Mucosa of gallbladder (tissue), 1 donor: ENCODE measurements at regions not wholly inside any gene's neighbourhood (a gene's known extent, or its start where the extent isn't known, plus 50 kb on each side); places are given as distances from the start of the nearest gene placed in this dataset.

ENCODE experiments used
- DNase-seq: peaks from one replicate; pipeline ENCODE4 v3.0.0-alpha.2; 2020; ENCODE audit warnings: low spot score
- donor health status: DM: no; HTN: no; CAD: no.

DNA sequence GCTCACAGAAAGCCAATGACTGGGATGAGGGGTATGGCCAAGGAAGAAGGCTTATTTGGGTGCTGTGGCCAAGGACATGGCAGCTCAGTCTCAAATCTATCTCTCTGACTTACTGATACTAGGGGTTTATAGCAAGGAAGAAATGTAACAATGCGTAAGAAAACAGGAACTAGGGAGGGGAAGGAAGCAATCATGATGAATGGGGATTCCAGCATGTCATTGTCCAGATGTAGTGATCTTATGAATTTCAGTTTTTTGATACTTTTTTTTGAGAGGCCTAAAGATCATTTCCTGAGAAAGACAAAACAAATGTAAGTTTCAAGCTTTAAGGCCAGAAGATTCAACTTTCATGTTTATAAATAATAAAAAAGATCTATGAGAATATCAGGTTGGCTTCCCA is 298.6 kb upstream of the FAM98A start:
- no peak for DNase-seq

DNA sequence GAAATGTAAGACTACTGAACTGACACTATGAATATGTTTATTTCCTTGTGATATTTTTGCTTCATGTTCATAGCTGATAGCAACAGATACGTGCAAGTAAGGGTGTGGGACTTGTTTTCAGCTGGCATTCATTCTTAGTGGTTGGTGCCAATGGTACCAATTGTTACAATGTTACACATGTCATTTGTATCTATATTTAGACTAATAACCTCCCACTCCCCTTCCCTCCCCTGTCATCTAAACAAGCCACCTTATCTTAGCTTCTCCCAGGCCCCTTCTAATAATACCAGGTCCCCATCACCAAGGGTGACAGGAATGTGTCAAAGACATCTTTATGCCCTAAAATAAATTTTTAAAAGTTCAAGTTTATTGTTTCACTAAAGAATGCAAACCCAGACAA is 294.7 kb upstream of the FAM98A start:
- DNase-seq = no peak

DNA sequence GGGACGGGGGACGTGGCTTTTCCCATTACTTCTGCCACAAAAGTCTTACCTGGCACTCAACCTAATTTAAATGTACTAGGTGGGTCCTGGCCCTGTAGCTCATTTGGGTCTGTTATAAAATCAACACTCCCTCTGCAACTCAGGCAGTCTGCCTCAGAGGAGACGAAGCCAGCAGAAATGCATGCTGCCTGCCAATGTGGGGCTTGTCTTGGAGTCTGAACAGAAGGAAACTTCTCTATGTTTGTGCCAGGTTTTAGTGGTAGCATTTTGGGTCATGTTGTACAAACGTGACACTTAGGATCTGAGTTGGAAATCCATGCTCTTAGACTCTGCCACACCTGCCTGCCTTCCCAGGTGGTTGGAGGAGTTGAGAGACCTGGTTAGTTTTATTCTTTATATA is 292.5 kb upstream of the FAM98A start:
- no peak for DNase-seq

DNA sequence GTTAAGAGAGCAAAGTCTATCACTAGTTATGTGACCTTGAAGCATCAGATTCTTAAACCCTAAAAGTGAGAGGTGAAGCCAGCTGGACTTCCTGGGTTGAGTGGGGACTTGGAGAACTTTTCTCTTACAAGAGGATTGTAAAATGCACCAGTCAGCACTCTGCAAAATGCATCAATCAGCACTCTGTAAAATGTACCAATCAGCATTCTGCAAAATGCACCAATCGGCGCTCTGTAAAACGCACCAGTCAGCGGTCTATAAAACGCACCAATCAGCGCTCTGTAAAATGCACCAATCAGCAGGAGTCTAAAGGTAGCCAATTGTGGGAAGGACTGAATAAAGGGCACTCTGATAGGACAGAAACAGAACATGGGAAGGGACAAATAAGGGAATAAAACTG is 291.6 kb upstream of the FAM98A start:
- no peak for DNase-seq

DNA sequence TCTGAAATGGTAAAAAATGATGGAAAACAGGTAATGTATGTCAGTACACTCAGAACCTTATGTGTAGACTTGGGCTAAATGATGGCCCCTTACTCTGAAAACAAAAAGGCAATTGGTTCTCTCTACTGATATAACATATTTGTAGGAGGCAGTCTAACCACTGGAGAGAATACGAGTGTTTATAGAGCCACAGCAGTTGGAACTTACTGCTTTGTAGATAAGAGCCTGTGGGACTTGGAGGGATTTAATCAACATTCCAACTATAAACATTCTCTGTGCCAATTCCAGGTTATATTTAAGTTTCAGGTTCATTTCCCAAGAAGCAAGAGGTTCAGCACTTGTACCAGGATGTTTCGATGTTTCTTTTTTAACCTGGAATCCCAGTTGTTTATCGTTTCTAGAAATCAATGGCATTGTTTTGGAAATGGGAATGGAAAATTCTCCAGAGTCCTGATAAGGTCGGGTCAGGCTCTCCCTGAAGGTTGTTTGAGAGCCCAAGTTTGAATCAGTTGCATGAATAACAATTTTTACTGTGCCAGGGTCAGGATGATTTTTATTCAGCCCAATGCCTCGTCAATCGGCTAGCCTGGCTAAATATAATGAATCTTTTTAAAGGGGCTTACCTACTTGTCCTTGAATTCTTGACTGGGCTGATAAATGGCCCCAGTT is 278.4 kb upstream of the FAM98A start:
- DNase-seq = no peak

DNA sequence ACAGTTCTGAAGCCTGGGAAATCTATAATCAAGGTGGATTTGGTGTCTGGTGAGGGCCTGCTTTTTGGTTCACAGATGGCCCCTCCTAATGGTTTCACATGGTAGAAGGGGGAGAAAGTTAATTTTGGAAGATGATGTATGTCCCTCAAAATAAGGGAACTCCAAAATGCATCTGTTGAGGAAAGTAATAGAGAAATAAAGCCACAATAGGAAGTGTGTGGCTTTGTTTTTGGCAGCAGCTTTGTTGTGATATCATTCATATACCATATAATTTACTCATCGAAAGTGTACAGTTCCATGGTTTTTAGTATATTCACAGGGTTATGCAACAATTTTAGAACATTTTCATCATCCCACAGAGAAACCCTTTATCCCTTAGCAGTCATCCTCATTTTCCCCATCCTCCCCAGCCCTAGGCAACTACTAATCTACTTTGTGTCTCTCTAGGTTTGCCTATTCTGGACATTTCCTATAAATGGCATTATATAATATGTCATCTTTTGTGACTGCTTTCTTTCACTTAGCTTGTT is 274.0 kb upstream of the FAM98A start:
- no peak for DNase-seq

DNA sequence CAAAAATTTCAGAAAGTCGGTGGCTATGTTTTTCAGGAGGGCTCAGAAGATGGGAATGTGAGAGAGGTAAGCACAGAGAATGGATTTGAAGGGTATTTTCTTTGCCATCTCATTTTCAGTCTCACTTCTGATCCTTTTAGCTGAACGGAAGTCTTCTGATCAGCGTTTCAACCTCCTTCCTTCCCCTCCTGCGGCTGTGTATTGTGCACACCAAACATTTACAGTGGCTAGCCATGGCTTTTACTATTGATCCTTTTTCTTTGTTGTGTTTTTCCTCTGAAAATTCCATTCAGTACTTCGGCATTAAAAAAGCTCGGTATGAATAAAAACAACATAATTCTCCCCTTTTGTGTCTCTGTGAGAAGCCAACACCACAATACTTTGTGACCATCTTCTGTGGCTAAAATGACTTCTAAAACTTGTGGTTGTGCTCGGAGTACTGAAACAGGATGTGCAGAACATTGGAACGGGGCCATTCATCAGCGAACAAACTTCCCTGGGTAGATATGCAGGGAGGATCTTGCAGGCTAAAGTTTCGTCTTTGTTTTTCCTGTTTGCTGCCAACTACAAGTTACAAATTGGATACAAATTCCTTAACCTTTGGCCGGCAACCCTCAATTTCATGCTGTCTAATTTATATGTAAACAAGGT is 260.8 kb upstream of the FAM98A start:
- DNase-seq = no peak

DNA sequence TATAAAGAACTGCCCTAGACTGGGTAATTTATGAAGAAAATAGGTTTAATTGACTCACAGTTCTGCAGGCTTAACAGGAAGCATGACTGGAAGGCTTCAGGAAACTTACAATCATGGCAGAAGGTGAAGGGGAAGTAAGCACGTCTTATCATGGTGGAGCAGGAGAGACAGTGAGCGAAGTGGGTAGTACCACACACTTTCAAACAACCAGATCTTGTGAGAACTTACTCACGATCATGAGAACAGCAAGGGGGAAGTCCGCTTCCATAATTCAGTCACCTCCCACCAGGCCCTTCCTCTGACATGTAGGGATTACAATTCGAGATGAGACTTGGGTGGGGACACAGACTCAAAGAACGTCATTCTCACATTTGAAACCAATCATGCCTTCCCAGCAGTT is 260.1 kb upstream of the FAM98A start:
- DNase-seq = no peak

DNA sequence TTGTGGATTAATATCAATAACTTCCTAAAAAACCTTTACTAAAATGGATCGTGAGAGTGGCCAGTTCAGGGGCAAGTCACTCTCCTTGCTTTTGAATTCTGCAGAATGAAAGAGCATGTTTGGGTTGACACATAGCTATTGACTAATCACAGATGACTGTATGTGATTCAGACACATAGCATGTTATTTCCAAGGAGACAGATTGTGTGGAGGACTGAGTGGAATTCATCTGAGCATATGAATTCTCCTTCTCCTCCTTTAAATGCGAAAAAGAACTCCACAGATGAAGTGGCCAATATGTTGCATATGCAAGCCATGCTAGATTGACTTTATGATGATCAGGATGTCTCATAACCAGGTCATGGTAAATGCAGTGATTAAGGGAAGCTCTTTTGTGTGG is 249.4 kb upstream of the FAM98A start:
- DNase-seq = no peak

DNA sequence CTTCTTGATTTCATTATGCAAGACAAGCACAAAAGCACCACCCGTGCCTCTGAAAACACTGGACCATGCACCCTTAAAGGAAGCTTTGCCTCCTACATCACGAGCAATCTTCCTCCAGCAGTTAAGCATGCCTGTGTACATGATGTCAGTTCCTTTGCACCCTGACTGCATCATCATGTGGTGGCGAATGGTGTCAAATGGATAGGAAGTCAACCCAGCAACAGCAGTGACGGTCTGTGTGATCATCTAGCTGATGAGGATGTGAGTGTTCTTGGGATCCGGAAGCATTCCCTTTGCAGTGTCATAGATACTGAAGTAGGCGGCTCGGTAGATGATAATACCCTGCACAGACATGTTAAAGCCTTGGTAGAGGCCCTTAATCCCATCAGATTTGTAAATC is 240.7 kb upstream of the FAM98A start:
- DNase-seq = no peak

DNA sequence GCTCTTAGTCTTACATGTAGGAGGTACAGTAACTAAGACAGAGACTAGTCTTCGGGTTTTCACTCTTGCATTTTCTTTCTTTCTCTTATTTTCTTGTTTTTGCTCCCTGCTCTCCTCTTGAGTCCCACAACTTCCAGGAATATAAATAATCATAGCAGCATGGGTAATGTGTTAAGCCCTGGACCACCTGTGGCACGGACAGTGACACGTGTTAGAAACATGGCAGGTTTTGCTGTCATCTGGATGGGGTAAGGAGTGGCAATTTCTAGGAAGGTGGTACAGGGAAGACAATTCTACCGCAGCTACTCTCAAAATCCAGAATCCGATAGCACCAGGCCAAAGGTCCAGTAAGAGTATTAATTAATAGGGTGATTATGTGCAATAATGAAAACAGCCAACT is 237.5 kb upstream of the FAM98A start:
- DNase-seq = no peak

DNA sequence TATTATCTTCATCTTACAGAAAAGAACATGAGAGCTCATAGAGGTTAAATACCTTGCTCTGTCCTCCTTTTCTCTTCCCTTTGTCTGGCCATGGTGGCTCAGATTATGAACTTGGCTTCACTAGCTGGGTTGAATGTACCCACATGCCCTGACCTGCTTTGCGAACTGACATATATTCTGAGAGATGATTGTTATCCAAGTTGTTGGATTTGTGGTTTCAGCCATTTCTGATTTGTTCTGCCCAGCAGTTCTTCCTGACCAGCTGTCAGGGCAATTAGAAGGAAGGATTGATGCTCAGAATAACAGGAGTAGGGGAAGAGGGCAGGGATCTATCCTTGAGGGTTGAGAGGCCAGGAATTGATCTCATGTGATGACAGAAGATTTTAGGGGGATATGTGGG is 236.8 kb upstream of the FAM98A start:
- no peak for DNase-seq

DNA sequence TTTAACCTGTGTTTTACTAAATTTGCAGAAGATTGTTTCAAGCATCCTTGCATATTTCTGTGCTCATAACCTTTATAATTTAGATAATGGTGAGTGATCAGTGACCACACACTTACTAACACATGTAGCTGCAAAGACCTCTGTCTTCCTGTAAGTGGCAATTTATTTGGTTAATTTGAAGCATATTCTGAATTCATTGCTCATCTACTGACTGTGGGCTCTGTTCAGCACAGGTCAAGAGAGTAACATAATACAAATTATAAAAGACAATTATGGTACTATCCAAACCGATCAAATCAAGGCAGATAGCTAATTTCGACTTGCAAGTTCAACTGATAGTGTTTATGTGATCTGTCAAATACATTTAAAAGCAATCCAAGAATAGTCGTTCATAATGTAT is 223.9 kb upstream of the FAM98A start:
- no peak for DNase-seq

DNA sequence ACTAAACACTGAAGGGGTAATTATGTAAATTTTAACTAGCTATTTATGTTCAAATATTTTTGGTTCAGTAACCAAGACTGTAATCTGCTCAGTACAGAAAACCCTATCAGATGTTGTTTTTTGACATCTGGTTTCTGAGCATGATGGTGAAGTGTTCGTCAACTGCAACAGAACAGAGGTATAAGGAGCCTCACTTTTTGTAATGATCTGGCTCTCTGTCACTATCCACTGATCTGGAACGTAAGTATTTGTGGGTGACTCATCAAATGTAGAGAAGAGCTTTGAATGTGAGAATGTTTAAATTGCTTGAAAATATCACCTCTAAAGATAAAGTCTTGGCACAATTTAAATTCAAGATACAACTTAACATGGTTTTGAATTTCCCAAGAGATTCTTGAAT is 213.6 kb upstream of the FAM98A start:
- no peak for DNase-seq

DNA sequence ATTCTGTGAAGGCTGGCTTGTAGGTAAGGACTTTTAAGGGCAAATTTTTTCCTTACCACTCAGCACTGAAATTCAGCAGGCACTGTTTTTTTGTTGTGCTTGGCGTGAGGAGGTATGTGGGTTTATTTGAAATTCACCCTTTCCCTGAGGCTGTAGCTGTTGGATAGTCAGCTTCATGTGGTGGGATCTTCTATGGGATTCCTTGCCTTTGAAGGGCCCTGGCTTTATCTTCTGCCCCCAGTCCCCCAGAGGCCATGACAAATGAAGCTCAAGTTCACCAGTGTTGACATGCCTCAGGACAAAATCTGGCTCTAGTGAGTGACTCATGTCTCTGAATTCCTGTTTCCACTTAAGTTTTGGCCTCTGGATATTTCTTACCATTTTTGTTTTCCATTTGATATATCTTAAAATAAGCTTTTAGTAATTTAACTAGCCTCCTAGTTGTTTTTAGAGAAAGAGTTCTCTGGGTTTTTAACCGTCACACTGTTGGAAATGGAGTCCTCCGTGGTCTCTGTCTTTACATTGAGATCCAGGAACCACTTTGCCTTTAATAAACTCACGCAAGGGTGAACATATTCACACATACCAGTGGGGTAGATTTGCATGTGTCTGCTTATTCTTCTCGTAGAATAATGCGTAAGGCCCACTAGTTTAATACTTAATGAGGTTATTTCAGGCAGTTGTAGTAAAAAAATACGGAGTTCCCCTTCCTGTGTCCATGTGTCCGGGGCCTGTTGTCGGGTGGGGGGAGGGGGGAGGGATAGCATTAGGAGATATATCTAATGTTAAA is 211.1 kb upstream of the FAM98A start:
- DNase-seq = no peak

DNA sequence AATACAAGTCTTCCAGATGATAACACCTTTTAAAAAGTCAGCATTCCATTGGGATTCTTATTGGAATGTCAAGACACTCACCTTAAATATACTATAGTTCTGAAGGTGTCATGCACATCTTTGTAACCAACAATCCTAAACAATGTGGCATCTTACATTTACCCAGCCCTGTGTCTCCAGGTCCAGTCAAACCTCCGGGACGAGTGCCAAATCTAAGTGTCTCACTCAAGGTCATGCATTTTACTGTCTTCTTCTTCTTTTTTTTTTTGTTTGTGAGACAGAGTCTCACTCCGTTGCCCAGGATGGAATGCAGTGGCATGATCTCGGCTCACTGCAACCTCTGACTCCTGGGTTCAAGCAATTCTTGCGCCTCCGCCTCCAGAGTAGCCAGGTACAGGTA is 206.9 kb upstream of the FAM98A start:
- DNase-seq = no peak

DNA sequence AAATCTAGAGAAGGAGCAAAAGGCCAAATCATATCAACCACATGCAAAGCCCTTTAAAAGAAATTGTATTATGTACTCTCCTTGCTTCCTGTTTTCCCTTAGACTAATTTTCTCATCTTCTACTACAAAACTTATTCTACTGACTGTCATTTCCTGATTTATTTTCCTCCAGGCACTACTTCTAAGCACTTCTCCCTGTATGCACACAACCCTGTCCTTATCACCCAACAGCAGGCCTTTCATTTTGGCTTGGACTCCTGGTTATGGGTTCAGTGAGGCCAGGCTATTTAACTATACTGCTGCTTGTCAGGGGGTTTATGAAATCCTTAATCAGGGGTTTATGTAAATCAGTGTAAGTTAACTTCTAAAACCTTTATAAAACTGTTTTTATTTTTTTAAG is 205.1 kb upstream of the FAM98A start:
- no peak for DNase-seq

DNA sequence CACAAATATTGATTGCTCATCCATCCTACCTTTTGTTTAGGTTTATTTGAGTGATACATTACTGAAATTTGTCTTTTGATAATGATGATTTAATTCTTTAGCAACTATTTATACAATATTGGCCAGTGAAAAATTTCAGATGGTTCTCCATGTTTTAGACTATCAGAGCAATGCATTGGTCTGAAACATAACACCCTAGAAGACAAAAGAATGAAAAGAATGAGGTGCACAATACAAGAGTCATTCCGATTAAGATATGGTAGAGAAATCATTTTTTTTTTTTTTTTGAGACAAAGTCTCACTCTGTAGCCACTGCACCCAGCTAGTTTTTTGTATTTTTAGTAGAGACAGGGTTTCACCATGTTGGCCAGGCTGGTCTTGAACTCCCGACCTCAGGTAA is 197.4 kb upstream of the FAM98A start:
- DNase-seq = no peak

DNA sequence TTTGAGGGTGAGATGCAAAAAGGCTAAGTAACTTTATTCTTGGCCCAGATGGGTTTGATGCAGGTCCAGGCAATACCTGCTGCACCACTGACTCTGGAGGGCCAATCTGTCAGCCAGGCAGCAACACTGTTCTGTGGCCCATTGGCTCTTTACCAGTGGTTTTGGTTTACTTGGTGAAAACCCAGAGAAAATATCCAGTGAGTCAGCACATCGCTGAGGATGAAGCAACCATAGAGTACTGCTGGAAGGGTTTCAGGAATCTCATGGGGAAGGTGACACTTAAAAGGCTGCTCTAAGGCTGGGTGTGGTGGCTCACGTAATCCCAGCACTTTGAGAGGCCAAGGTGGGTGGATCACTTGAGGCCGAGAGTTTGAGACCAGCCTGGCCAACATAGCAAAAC is 192.5 kb upstream of the FAM98A start:
- DNase-seq = no peak

DNA sequence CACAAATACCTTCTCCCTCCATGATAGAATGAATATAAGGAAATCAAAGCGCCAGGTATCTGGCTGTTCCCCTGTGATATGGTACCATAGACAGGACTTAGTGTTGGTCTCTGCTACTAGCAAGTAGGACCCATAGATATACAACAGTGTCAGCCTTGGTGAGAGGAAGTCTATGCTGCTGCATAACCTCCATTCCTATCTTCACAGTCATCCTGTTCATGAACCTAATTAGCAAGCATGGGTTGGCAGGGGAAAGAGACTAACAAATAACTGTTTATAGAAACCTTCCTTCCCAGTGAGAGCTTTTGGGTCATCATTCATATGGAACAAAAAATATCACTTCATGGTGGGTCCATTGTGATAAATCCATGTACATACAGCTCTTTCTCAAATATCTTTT is 188.9 kb upstream of the FAM98A start:
- DNase-seq = no peak

DNA sequence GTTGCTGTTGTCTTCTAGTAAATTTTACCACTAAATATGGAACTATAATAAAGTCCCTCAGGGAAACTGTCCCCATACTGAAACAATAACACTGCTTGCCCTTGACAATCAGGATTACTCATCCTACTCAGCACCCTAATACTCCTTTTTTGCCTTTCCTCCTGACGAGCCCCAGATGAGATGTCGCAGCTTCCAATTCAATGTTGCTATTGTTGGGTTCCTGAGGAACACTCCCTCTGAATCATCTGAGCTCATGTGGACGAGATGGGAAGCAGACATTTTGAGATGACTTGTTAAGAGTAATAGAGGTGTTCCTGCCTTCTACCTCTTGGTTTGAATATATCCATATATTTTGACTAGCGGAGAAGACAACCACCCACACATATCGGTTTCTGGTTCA is 187.8 kb upstream of the FAM98A start:
- DNase-seq = no peak

DNA sequence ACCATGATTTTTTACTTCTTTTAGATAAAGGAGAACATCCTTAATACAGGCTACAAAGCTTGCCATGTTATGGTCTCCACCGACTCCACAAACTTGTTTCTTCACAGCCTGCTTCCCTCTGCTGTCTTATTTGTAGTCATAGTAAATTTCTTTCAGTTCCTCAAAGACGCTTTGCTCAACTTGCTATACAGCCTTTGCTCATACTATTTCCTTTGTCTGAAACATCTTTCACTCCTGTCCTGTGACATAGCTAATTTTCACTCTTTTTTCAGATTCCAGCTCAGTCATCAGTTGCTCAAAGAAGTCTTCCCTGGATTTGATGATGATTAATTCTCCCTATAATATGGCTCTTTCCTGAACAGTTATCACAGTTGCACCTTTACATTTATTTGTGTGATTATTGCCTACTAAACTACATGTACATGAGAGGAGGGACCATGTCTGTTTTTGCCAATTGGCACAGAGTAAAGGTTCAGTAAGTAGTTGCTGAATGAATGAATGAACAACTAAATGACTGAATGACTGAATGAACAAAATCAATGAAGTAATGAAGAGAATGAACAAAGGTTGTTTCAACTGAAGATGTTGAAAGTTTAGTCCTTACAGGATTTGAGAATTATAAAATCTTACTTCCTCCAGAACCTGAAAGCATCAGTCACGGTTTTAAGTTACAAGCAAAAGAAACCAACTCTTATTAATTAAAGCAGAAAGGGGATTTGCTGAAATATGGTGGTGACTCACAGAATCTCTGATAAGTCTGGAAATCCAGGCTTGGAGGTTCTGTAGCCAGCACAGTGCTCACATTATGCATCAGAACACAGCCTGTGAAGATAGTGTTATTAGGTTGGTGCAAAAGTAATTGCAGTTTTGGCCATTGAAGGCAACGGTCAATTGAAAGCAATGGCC is 186.4 kb upstream of the FAM98A start:
- no peak for DNase-seq
